ENCODE measurements at regions not wholly inside any gene's neighbourhood (a gene's known extent, or its start where the extent isn't known, plus 50 kb on each side); places are given as distances from the start of the nearest gene placed in this dataset.

- no peak for DNase-seq
- Histone ChIP-seq H3K4me3 (no peak overlapping the region), H3K36me3 (no peaks in the 10 kb centered on the region), H3K27me3 (no peaks in the 10 kb centered on the region), H3K9me3 (no peaks in the 10 kb centered on the region)
Observed at GRCh38 chr13:30359991-30360390, 52.6 kb upstream of the KATNAL1 start.

GRCh38 chr13:30360586-30360985 lies 53.2 kb upstream of the KATNAL1 start:
- no peak for DNase-seq
- Histone ChIP-seq H3K9me3 (no peaks in the 10 kb centered on the region), H3K36me3 (no peaks in the 10 kb centered on the region), H3K4me3 (no peak overlapping the region), H3K27me3 (no peaks in the 10 kb centered on the region)

DNA sequence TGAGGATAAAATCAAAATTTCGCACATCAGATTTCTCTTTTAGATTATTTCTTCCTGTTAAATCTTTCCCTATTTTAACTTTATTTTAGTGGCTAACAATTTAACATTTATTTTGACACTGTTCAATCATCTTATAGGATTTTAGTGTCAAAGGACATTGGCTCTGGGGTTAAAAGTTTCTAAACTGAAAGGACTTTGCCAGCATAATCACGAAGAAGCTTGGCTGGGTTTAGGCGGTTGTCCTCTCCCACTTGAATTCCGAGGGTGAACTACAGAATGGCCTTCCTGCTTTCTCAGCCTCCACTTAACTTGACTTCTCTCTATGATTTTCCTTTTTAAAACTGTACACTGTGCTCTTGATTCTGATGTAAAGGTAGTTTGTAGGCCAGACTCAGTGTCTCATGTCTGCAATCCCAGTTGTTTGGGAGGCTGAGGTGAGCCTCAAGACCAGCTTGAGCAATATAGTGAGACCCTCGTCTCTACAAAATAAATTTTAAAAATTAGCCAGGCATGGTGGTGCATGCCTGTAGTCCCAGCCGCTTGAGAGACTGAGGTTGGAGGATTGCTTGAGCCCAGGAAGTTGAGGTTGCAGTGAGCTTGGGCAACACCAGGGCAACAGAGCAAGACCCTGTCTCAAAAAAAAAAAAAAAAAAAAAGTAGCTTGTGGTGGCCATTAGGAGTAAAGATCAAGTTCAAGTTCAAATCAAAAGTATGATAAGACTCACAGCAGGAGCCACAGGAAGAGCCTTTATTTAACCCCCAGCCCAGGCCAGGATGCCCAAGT lies 54.8 kb upstream of the KATNAL1 start:
- Histone ChIP-seq H3K9me3 (no peaks in the 10 kb centered on the region), H3K4me3 (no peak overlapping the region), H3K27me3 (no peaks in the 10 kb centered on the region), H3K36me3 (no peaks in the 10 kb centered on the region)
- DNase-seq: no peak

GRCh38 chr13:30362869-30363268 lies 55.5 kb upstream of the KATNAL1 start:
- DNase-seq: no peak
- H3K4me3 ChIP-seq: no peak overlapping the region
- no peaks in the 10 kb centered on the region for H3K9me3 ChIP-seq
- H3K27me3 ChIP-seq: no peaks in the 10 kb centered on the region
- H3K36me3 ChIP-seq: no peaks in the 10 kb centered on the region

- DNase-seq: no peak
- Histone ChIP-seq H3K27me3 (no peaks in the 10 kb centered on the region), H3K9me3 (no peaks in the 10 kb centered on the region), H3K4me3 (no peak overlapping the region), H3K36me3 (no peaks in the 10 kb centered on the region)
Observed at GRCh38 chr13:30363725-30364124, 56.4 kb upstream of the KATNAL1 start.

- Histone ChIP-seq H3K4me3 (no peak overlapping the region), H3K27me3 (no peaks in the 10 kb centered on the region), H3K36me3 (no peaks in the 10 kb centered on the region), H3K9me3 (no peaks in the 10 kb centered on the region)
- DNase-seq: no peak
Observed at GRCh38 chr13:30364133-30364532, 56.8 kb upstream of the KATNAL1 start.

DNA sequence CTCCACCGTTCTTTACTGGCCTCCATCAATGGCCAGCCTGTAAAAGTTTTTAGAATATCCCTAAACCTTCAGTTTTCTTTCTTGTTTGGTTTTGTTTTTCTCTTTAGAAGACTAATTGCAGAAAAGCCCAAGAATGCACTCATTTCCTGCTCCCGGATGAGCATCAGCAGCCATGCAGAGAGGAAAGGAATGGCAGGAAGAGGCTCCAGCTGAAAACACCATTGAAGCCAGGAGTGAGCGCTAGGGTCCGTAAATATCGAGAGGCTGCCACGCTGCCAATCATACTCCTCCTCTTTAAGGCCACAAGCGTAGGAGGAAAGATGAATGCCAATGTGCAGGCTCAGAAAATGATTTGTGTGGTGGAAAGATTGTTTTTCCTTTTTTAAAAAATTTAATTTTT lies 57.4 kb upstream of the UBE2L5 start:
- Histone ChIP-seq H3K36me3 (no peaks in the 10 kb centered on the region), H3K4me3 (no peak overlapping the region), H3K27me3 (no peaks in the 10 kb centered on the region), H3K9me3 (no peaks in the 10 kb centered on the region)
- no peak for DNase-seq

GRCh38 chr13:30366088-30366487 lies 56.2 kb upstream of the UBE2L5 start:
- no peak for DNase-seq
- Histone ChIP-seq H3K4me3 (no peak overlapping the region), H3K36me3 (no peaks in the 10 kb centered on the region), H3K27me3 (no peaks in the 10 kb centered on the region), H3K9me3 (no peaks in the 10 kb centered on the region)

GRCh38 chr13:30367296-30367695 lies 55.0 kb upstream of the UBE2L5 start:
- no peaks in the 10 kb centered on the region for H3K9me3 ChIP-seq
- DNase-seq: no peak
- H3K36me3 ChIP-seq: no peaks in the 10 kb centered on the region
- no peak overlapping the region for H3K4me3 ChIP-seq
- no peaks in the 10 kb centered on the region for H3K27me3 ChIP-seq

- Histone ChIP-seq H3K4me3 (no peak overlapping the region), H3K27me3 (no peaks in the 10 kb centered on the region), H3K9me3 (no peaks in the 10 kb centered on the region), H3K36me3 (no peaks in the 10 kb centered on the region)
- DNase-seq: no peak
Observed at GRCh38 chr13:30370146-30370545, 52.1 kb upstream of the UBE2L5 start.

DNA sequence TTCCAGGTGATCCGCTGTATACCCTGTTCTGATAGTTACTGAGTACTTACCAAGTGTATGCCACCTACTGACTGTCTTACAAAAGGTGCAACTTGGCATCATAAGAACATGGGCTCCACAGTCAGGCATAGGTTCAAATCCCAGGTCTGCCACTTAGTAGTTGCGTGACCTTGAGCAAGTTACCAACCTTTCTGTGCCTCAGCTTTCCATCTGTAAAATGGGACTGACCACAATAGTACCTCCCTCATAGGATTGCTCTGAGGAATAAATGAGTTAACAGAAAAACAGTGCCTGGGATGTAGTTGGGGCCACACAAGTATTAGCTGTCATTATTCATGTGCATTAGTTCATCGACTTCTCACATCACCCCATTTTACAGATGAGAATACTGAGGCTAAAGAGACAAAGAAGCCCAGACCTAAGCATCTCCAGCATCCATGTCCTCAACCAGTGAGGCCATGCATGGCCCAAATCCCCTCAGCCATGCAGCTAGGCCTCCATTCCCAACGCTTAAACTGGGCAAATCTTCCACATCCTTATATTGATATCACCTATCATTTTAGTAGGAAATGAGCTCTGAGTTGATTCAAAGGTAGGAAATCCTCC lies 51.3 kb upstream of the UBE2L5 start:
- Histone ChIP-seq H3K9me3 (no peaks in the 10 kb centered on the region), H3K27me3 (no peaks in the 10 kb centered on the region), H3K4me3 (no peak overlapping the region), H3K36me3 (no peaks in the 10 kb centered on the region)
- no peak for DNase-seq

DNA sequence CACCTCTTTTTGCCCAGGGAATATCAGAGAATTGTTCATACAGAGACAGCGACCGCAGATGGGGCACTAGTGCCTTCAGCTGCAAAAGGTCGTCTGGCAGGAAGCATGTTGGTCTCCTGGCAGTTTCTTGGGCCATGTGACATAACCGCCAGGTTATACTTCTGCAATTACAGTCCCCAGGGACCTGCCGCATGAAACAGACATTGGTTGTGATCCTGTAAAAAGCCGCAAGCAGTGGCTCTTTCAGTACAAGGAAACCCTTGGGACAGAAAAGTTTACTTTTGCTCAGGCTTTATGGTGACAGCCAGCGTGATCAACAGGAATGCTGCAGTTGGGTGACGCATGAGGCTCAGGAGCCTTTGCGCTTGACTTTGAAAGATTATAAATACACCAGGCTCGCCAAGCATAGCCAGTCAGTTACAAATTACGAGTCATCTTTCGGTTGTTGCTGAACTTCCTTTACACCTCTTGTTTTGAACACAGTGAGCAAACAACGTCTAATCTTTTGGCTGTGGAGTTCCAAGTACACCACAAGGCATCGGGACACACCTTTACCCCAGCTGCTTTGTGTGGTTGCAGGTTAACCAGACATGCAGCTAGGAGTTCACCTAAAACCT lies 50.5 kb upstream of the UBE2L5 start:
- no peak overlapping the region for H3K4me3 ChIP-seq

More for the DNA sequence above, 50.5 kb upstream of the UBE2L5 start:
- peak; percentile 43 for DNase-seq
- Histone ChIP-seq H3K36me3 (no peaks in the 10 kb centered on the region), H3K27me3 (no peaks in the 10 kb centered on the region), H3K9me3 (no peaks in the 10 kb centered on the region)

Measured in MG63 (cell line).